ENCODE measurements at regions not wholly inside any gene's neighbourhood (a gene's known extent, or its start where the extent isn't known, plus 50 kb on each side); places are given as distances from the start of the nearest gene placed in this dataset.
"Not testable (repeated sequence)": the region's sequence is repeated elsewhere in the genome, so short reads cannot be mapped to it uniquely, and the experiment has no call there.

GRCh38 chr1:190678-191077, 260.8 kb downstream of the OR4F29 start:
- not testable (repeated sequence) for TF ChIP-seq CTCF (IDR thresholded peaks at IDR 0.05); TCF7L2 (IDR thresholded peaks at IDR 0.05; ENCODE audit: low read depth, low read length)

All from Panc1 (cell line).